ENCODE measurements at regions not wholly inside any gene's neighbourhood (a gene's known extent, or its start where the extent isn't known, plus 50 kb on each side); places are given as distances from the start of the nearest gene placed in this dataset.

GRCh38 chr11:79727221-79727620 is 286.4 kb upstream of the TENM4 start:
- H3K14ac ChIP-seq (ENCODE audit: low read length), result peak overlapping the region; percentile 75
- peak overlapping the region; percentile 61 for H3K23ac ChIP-seq (ENCODE audit: low read depth, low read length, poor library complexity)
- H2AK5ac ChIP-seq (ENCODE audit: low read depth, low read length), result peak overlapping the region; percentile 70
- no CpG with 5 or more reads among the region's 7 CpGs for WGBS, 2 donors (ENCODE audit: extremely low coverage in 2 of 2, insufficient read length in 2 of 2, insufficient replicate concordance in 1 of 2)
- H4K8ac ChIP-seq (ENCODE audit: low read depth, low read length), result no peak overlapping the region
- H2BK120ac ChIP-seq (ENCODE audit: low read depth, low read length), result no peak overlapping the region
- H3K4ac ChIP-seq (ENCODE audit: low read length), result no peak overlapping the region
- no peak overlapping the region for H2BK5ac ChIP-seq (ENCODE audit: low read length)
- no peaks in the 10 kb centered on the region for H3K9me3 ChIP-seq (replicated peaks in 1 of 2; ENCODE audit: control insufficient read depth in 2 of 2, insufficient read depth in 1 of 2, low read depth in 1 of 2, low read length in 2 of 2)
- no peak for DNase-seq (ENCODE audit: low spot score)
- H2BK12ac ChIP-seq (ENCODE audit: low read length), result no peak overlapping the region
- no peaks in the 10 kb centered on the region for H3K36me3 ChIP-seq (replicated peaks in 1 of 2; ENCODE audit: control insufficient read depth in 2 of 2, insufficient read depth in 2 of 2, low read length in 2 of 2)
- peak overlapping the region in 1 of 2 donors; percentile 59 for H3K4me3 ChIP-seq (ENCODE audit: low read length in 2 of 2)
- no peaks in the 10 kb centered on the region for H3K4me1 ChIP-seq (ENCODE audit: control insufficient read depth in 2 of 2, insufficient read depth in 1 of 2, low read depth in 1 of 2, low read length in 2 of 2)
- no peak overlapping the region for H3K4me2 ChIP-seq (ENCODE audit: insufficient read depth, low read length, poor library complexity, severe bottlenecking)
- peaks cover 1% of the 10 kb centered on the region for H3K79me1 ChIP-seq (ENCODE audit: low read depth, low read length)
- H3K27ac ChIP-seq (replicated peaks; ENCODE audit: low read length), result no peak overlapping the region
- no peak overlapping the region for H2AFZ ChIP-seq (ENCODE audit: low read length)
- no peak overlapping the region for H3K9ac ChIP-seq (ENCODE audit: low read depth, low read length, poor library complexity)
- H3K18ac ChIP-seq (ENCODE audit: low read length), result peak overlapping the region; percentile 85
- H3K27me3 ChIP-seq (ENCODE audit: control insufficient read depth in 3 of 3, insufficient read depth in 3 of 3, low read depth in 1 of 3, low read length in 3 of 3), result no peaks in the 10 kb centered on the region
- H2BK15ac ChIP-seq (ENCODE audit: low read length), result no peak overlapping the region
- H4K91ac ChIP-seq (ENCODE audit: low read depth, low read length, poor library complexity), result no peak overlapping the region

DNA sequence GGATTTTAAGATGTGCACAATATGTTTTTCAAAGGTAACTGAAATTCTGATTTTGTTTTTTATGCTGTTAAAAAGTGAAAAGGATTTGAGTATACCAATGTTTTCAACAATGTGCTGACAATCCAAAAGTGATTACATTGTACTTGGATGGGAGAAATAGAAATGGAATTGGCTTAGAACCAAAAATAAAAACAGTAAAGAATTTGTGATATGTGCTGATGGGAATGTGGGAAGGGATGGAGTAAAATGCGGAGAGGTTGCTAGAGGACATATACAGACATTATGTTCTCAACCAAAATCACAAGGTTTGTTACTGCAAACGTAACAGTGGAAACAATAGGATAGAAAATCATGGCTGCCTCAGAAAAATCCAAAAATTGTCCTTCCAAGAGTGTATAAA is 279.3 kb upstream of the TENM4 start:
- Histone ChIP-seq H3K79me1 (ENCODE audit: low read depth, low read length) (no peaks in the 10 kb centered on the region), H3K9me3 (replicated peaks in 1 of 2; ENCODE audit: control insufficient read depth in 2 of 2, insufficient read depth in 1 of 2, low read depth in 1 of 2, low read length in 2 of 2) (no peaks in the 10 kb centered on the region), H3K4me1 (ENCODE audit: control insufficient read depth in 2 of 2, insufficient read depth in 1 of 2, low read depth in 1 of 2, low read length in 2 of 2) (no peaks in the 10 kb centered on the region), H3K18ac (ENCODE audit: low read length) (no peak overlapping the region), H4K91ac (ENCODE audit: low read depth, low read length, poor library complexity) (no peak overlapping the region), H3K36me3 (replicated peaks in 1 of 2; ENCODE audit: control insufficient read depth in 2 of 2, insufficient read depth in 2 of 2, low read length in 2 of 2) (no peaks in the 10 kb centered on the region), H2BK120ac (ENCODE audit: low read depth, low read length) (no peak overlapping the region), H3K4ac (ENCODE audit: low read length) (no peak overlapping the region), H2AK5ac (ENCODE audit: low read depth, low read length) (no peak overlapping the region), H3K27me3 (ENCODE audit: control insufficient read depth in 3 of 3, insufficient read depth in 3 of 3, low read depth in 1 of 3, low read length in 3 of 3) (no peaks in the 10 kb centered on the region), H3K23ac (ENCODE audit: low read depth, low read length, poor library complexity) (no peak overlapping the region), H3K4me2 (ENCODE audit: insufficient read depth, low read length, poor library complexity, severe bottlenecking) (no peak overlapping the region), H3K9ac (ENCODE audit: low read depth, low read length, poor library complexity) (no peak overlapping the region), H4K8ac (ENCODE audit: low read depth, low read length) (no peak overlapping the region), H2BK15ac (ENCODE audit: low read length) (no peak overlapping the region), H2BK5ac (ENCODE audit: low read length) (no peak overlapping the region), H2AFZ (ENCODE audit: low read length) (no peak overlapping the region), H3K14ac (ENCODE audit: low read length) (no peak overlapping the region), H3K4me3 (ENCODE audit: low read length in 2 of 2) (no peak overlapping the region), H2BK12ac (ENCODE audit: low read length) (no peak overlapping the region), H3K27ac (replicated peaks; ENCODE audit: low read length) (no peak overlapping the region)
- 100% methylated on average over 1 of the region's 2 CpGs; no CpG with 5 or more reads in 1 of the 2 donors for WGBS, 2 donors (ENCODE audit: extremely low coverage in 2 of 2, insufficient read length in 2 of 2, insufficient replicate concordance in 1 of 2)
- DNase-seq (ENCODE audit: low spot score), result no peak

- no CpG with 5 or more reads among the region's 10 CpGs for WGBS, 2 donors (ENCODE audit: extremely low coverage in 2 of 2, insufficient read length in 2 of 2, insufficient replicate concordance in 1 of 2)
- Histone ChIP-seq H3K23ac (ENCODE audit: low read depth, low read length, poor library complexity) (no peak overlapping the region), H4K8ac (ENCODE audit: low read depth, low read length) (no peak overlapping the region)
Observed at GRCh38 chr11:79708319-79708932, 267.6 kb upstream of the TENM4 start.

GRCh38 chr11:79705648-79706047 is 264.8 kb upstream of the TENM4 start:
- Histone ChIP-seq H3K4me2 (ENCODE audit: insufficient read depth, low read length, poor library complexity, severe bottlenecking) (no peak overlapping the region), H3K27ac (replicated peaks; ENCODE audit: low read length) (no peak overlapping the region), H2BK12ac (ENCODE audit: low read length) (no peak overlapping the region), H2BK120ac (ENCODE audit: low read depth, low read length) (no peak overlapping the region), H3K4me3 (ENCODE audit: low read length in 2 of 2) (no peak overlapping the region), H3K4me1 (ENCODE audit: control insufficient read depth in 2 of 2, insufficient read depth in 1 of 2, low read depth in 1 of 2, low read length in 2 of 2) (no peaks in the 10 kb centered on the region), H3K23ac (ENCODE audit: low read depth, low read length, poor library complexity) (no peak overlapping the region), H3K79me1 (ENCODE audit: low read depth, low read length) (no peaks in the 10 kb centered on the region), H4K8ac (ENCODE audit: low read depth, low read length) (no peak overlapping the region), H3K14ac (ENCODE audit: low read length) (no peak overlapping the region), H2AFZ (ENCODE audit: low read length) (no peak overlapping the region), H2BK15ac (ENCODE audit: low read length) (no peak overlapping the region), H3K9me3 (replicated peaks in 1 of 2; ENCODE audit: control insufficient read depth in 2 of 2, insufficient read depth in 1 of 2, low read depth in 1 of 2, low read length in 2 of 2) (no peaks in the 10 kb centered on the region), H3K9ac (ENCODE audit: low read depth, low read length, poor library complexity) (no peak overlapping the region), H3K27me3 (ENCODE audit: control insufficient read depth in 3 of 3, insufficient read depth in 3 of 3, low read depth in 1 of 3, low read length in 3 of 3) (no peaks in the 10 kb centered on the region), H3K36me3 (replicated peaks in 1 of 2; ENCODE audit: control insufficient read depth in 2 of 2, insufficient read depth in 2 of 2, low read length in 2 of 2) (no peaks in the 10 kb centered on the region), H4K91ac (ENCODE audit: low read depth, low read length, poor library complexity) (no peak overlapping the region), H2AK5ac (ENCODE audit: low read depth, low read length) (no peak overlapping the region), H2BK5ac (ENCODE audit: low read length) (no peak overlapping the region), H3K18ac (ENCODE audit: low read length) (no peak overlapping the region), H3K4ac (ENCODE audit: low read length) (no peak overlapping the region)
- WGBS, 2 donors (ENCODE audit: extremely low coverage in 2 of 2, insufficient read length in 2 of 2, insufficient replicate concordance in 1 of 2), result no CpG with 5 or more reads among the region's 5 CpGs
- DNase-seq (ENCODE audit: low spot score), result no peak

More at GRCh38 chr11:79708319-79708932, 267.6 kb upstream of the TENM4 start:
- Histone ChIP-seq H3K36me3 (replicated peaks in 1 of 2; ENCODE audit: control insufficient read depth in 2 of 2, insufficient read depth in 2 of 2, low read length in 2 of 2) (no peaks in the 10 kb centered on the region), H2BK120ac (ENCODE audit: low read depth, low read length) (no peak overlapping the region), H3K79me1 (ENCODE audit: low read depth, low read length) (no peaks in the 10 kb centered on the region), H3K27me3 (ENCODE audit: control insufficient read depth in 3 of 3, insufficient read depth in 3 of 3, low read depth in 1 of 3, low read length in 3 of 3) (no peaks in the 10 kb centered on the region), H4K91ac (ENCODE audit: low read depth, low read length, poor library complexity) (no peak overlapping the region), H2BK12ac (ENCODE audit: low read length) (no peak overlapping the region), H3K14ac (ENCODE audit: low read length) (no peak overlapping the region), H3K27ac (replicated peaks; ENCODE audit: low read length) (no peak overlapping the region), H3K4ac (ENCODE audit: low read length) (no peak overlapping the region), H2AK5ac (ENCODE audit: low read depth, low read length) (no peak overlapping the region), H3K4me3 (ENCODE audit: low read length in 2 of 2) (no peak overlapping the region), H2AFZ (ENCODE audit: low read length) (peak overlapping the region; percentile 13), H3K9ac (ENCODE audit: low read depth, low read length, poor library complexity) (no peak overlapping the region), H2BK5ac (ENCODE audit: low read length) (no peak overlapping the region), H3K9me3 (replicated peaks in 1 of 2; ENCODE audit: control insufficient read depth in 2 of 2, insufficient read depth in 1 of 2, low read depth in 1 of 2, low read length in 2 of 2) (no peaks in the 10 kb centered on the region), H3K18ac (ENCODE audit: low read length) (no peak overlapping the region), H3K4me1 (ENCODE audit: control insufficient read depth in 2 of 2, insufficient read depth in 1 of 2, low read depth in 1 of 2, low read length in 2 of 2) (no peaks in the 10 kb centered on the region), H2BK15ac (ENCODE audit: low read length) (no peak overlapping the region), H3K4me2 (ENCODE audit: insufficient read depth, low read length, poor library complexity, severe bottlenecking) (no peak overlapping the region)
- peak; percentile 45 for DNase-seq (ENCODE audit: low spot score)
